ENCODE measurements at regions not wholly inside any gene's neighbourhood (a gene's known extent, or its start where the extent isn't known, plus 50 kb on each side); places are given as distances from the start of the nearest gene placed in this dataset.
"Not testable (repeated sequence)": the region's sequence is repeated elsewhere in the genome, so short reads cannot be mapped to it uniquely, and the experiment has no call there.

DNA sequence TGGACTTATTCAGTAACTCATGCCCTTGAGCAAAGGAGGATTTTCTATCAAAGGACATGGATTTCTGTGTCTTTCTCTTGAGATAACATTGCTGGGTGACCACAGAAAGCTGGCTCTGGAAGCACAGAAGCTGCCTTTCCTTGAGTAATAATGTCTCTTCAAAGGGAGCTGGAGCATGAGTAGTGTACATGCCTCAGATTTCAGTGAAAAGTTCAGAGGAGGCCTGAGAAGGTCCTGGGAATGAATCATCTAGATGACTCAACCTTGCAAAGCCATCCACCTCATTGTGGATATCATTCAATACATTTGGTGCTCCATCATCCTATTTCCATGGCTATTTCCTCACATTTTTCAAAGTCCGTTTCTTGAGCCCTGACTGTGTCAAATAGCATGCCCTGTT lies 77.6 kb upstream of the OR4M2 start:
- not testable (repeated sequence) for H3K4me1 Mint-ChIP-seq (ENCODE audit: low read depth in 2 of 2); ATAC-seq; H3K36me3 Mint-ChIP-seq; H3K27me3 Mint-ChIP-seq; H3K9me3 Mint-ChIP-seq; DNase-seq (ENCODE audit: low spot score); H3K4me3 Mint-ChIP-seq; H3K27ac Mint-ChIP-seq

DNA sequence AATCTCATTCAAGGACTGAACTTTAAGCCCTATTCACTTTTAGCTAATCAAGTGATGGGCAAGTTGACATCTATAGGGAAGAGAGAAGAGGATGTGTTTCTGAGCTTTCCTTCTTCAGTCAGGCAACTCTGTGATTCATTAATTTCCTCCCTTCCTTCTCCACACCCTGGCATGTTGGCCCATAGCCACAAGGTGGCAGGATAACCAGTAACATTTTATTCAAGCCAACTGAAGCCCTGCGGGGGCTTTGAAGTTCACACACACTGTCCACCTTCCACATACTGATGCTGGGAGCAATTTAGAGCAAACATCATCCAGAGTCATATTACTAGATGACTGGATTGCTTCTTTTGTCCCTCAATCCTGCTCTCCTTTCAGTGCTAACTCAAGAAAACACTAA lies 91.2 kb upstream of the OR4M2 start:
- H3K27me3 Mint-ChIP-seq, H3K9me3 Mint-ChIP-seq, H3K36me3 Mint-ChIP-seq: not testable (repeated sequence)

DNA sequence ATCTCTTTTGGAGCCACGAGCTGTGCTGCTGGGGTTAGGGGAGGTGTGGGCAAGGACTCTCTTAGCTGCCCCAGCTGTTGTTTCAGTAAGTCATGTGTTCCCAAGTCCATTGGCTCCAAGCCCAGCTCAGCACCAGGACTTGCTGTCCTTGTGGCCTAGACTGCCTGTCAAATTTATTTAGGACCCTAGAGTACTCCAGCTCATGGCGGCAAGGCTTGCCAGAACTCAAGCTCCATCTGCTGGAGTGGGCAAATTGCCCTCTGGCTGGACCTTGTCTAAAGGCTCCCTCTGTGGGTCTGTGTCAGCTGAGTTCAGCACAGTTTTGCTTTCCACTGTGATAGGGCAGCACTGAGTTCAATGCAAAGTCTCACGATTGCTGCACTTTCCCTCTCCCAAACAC lies 96.5 kb upstream of the OR4M2 start:
- H3K27ac Mint-ChIP-seq; H3K27me3 Mint-ChIP-seq; H3K36me3 Mint-ChIP-seq; DNase-seq (ENCODE audit: low spot score); H3K4me1 Mint-ChIP-seq (ENCODE audit: low read depth in 2 of 2); H3K4me3 Mint-ChIP-seq; H3K9me3 Mint-ChIP-seq; ATAC-seq: not testable (repeated sequence)

More for the DNA sequence above, 91.2 kb upstream of the OR4M2 start:
- H3K4me3 Mint-ChIP-seq; DNase-seq (ENCODE audit: low spot score); ATAC-seq; H3K27ac Mint-ChIP-seq; H3K4me1 Mint-ChIP-seq (ENCODE audit: low read depth in 2 of 2): not testable (repeated sequence)

DNA sequence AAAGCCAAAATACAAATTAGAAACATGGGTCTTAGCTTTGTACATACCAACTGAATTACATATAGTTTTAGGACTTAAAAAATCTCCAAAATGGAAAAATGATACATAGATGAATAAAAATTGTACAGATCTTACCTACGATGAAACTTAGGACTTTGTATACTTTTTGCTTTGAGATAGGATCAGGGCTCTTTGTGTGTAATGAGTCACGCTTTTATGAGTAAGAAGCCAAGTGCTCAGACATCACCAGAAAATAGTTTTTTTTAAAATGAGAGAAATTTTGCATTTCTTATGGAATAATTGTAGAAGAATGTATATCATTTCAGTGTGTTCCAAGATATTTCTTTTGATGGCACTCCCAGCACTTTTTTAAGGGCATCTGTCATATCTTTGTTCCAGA lies 100.4 kb upstream of the OR4M2 start:
- not testable (repeated sequence) for H3K36me3 Mint-ChIP-seq; H3K27ac Mint-ChIP-seq; H3K27me3 Mint-ChIP-seq; H3K9me3 Mint-ChIP-seq; H3K4me3 Mint-ChIP-seq; ATAC-seq; DNase-seq (ENCODE audit: low spot score); H3K4me1 Mint-ChIP-seq (ENCODE audit: low read depth in 2 of 2)

DNA sequence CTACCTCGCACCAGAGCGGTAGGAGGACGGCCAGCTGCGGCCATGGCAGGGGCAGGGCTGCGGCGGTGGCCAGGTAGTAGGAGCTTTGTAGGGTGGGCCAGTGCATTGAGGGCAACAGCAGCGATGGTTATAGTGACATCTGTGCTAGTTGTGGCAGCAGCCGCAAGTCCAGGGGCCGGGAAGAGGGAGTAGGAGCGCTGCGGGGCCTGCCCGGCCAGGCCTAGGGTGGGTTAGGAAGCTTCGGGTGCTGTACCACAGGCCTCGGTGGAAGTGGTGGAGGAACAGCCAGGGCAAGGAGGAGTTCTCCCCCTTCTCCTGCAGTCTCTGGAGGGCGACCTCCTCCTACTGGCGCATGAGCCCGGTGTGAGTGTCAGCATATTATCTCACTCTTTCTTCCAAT lies 76.2 kb upstream of the POTEB start:
- H3K27me3 Mint-ChIP-seq; DNase-seq (ENCODE audit: low spot score); H3K36me3 Mint-ChIP-seq; H3K4me3 Mint-ChIP-seq; H3K9me3 Mint-ChIP-seq; H3K27ac Mint-ChIP-seq; H3K4me1 Mint-ChIP-seq (ENCODE audit: low read depth in 2 of 2): not testable (repeated sequence)
- ATAC-seq: peak in 1 of 2 donors; percentile 46

DNA sequence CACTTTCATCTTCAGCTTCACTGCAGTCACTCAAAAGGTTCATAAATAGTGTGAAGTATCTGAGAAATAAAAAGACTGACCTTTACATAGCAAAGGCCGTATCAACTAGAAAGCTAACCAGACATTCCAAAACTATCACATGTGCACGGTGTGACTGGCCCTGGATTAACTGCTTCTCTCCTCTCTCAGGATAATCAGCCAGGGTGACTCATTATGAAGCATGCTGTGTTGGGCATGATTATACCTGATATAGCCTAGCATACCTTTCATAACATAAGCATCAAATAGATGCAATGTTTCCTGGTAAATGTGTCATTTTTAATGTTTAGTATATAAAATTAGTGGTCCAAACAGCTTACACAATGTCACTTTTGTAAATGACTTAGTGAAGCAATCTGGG lies 62.8 kb upstream of the POTEB start:
- not testable (repeated sequence) for H3K9me3 Mint-ChIP-seq; H3K27me3 Mint-ChIP-seq; DNase-seq (ENCODE audit: low spot score); H3K4me3 Mint-ChIP-seq; H3K27ac Mint-ChIP-seq; ATAC-seq; H3K4me1 Mint-ChIP-seq (ENCODE audit: low read depth in 2 of 2); H3K36me3 Mint-ChIP-seq

Data from natural killer cell treated with Interleukin-12 subunit alpha and Interleukin-12 subunit beta and Interleukin-15 and Interleukin-18, amount 100 ng/mL, for 72 hours (primary cell).